ENCODE measurements at regions not wholly inside any gene's neighbourhood (a gene's known extent, or its start where the extent isn't known, plus 50 kb on each side); places are given as distances from the start of the nearest gene placed in this dataset.

- POLR2A ChIA-PET (ENCODE audit: unreplicated experiment) = no interaction called here
- TF ChIP-seq EZH2 (IDR thresholded peaks at IDR 0.05; ENCODE audit: low read depth) (no peak), CTCF (conservative IDR thresholded peaks at IDR 0.05) (no peak)
- H3K36me3 ChIP-seq (ENCODE audit: low read depth) = no peaks in the 10 kb centered on the region
- CTCF ChIA-PET = no interaction called here
- H3K27me3 ChIP-seq (ENCODE audit: insufficient read depth, low read depth) = no peaks in the 10 kb centered on the region
- H2AFZ ChIP-seq = no peak overlapping the region
- 0 out of 2 replicates have a peak overlapping the region, but pooled peaks have one; percentile 84 for H3K27ac ChIP-seq
- BruUV-seq (replicated peaks) = no TSS peak
- H3K4me2 ChIP-seq = no peak overlapping the region
- no peak overlapping the region for H3K4me3 ChIP-seq
- no peaks in the 10 kb centered on the region for H3K79me2 ChIP-seq (ENCODE audit: low read depth)
- no peak for DNase-seq
- intact Hi-C loops (cut with micrococcal nuclease; ENCODE audit: unreplicated experiment) = loop anchor here (5.0 to 10.0 kb wide), 2 partner anchors 276 to 344 kb away; no protein-coding TSS in a partner anchor
- H3K4me1 ChIP-seq (replicated peaks; ENCODE audit: insufficient read depth) = peaks cover 55% of the 10 kb centered on the region
- no peaks in the 10 kb centered on the region for H4K20me1 ChIP-seq (ENCODE audit: insufficient read depth)
- H3K9me3 ChIP-seq (ENCODE audit: insufficient read depth, low read depth) = no peaks in the 10 kb centered on the region; the same call in 1 of the 2 replicates
- peaks cover 33% of the 10 kb centered on the region for H3F3A ChIP-seq (ENCODE audit: insufficient read depth, low read depth)
- H3K9me2 ChIP-seq (ENCODE audit: insufficient read depth) = no peaks in the 10 kb centered on the region
Measured at GRCh38 chr1:221888801-221889200, 146.9 kb upstream of the DUSP10 start.

GRCh38 chr1:221888218-221888617 lies 146.3 kb upstream of the DUSP10 start:
- no peak for DNase-seq
- Histone ChIP-seq H3K4me1 (replicated peaks; ENCODE audit: insufficient read depth) (peaks cover 55% of the 10 kb centered on the region), H4K20me1 (ENCODE audit: insufficient read depth) (no peaks in the 10 kb centered on the region), H3K9me2 (ENCODE audit: insufficient read depth) (no peaks in the 10 kb centered on the region), H3K36me3 (ENCODE audit: low read depth) (no peaks in the 10 kb centered on the region), H3K4me2 (peak overlapping the region; percentile 50; the same call in 1 of the 2 replicates), H3K79me2 (ENCODE audit: low read depth) (no peaks in the 10 kb centered on the region), H3F3A (ENCODE audit: insufficient read depth, low read depth) (peaks cover 33% of the 10 kb centered on the region), H3K9me3 (ENCODE audit: insufficient read depth, low read depth) (no peaks in the 10 kb centered on the region; the same call in 1 of the 2 replicates), H2AFZ (no peak overlapping the region), H3K27ac (peak overlapping the region; percentile 84), H3K27me3 (ENCODE audit: insufficient read depth, low read depth) (no peaks in the 10 kb centered on the region), H3K4me3 (no peak overlapping the region)
- no peak for TF ChIP-seq EZH2 (IDR thresholded peaks at IDR 0.05; ENCODE audit: low read depth)
- TF ChIP-seq CTCF (conservative IDR thresholded peaks at IDR 0.05) = no peak
- POLR2A ChIA-PET (ENCODE audit: unreplicated experiment) = interaction anchor here (0.6 kb wide), 1 partner anchor 145 kb away, joined by 14 read pairs; no protein-coding TSS in a partner anchor
- no TSS peak for BruUV-seq (replicated peaks)
- CTCF ChIA-PET = interaction anchor here (1.7 kb wide), 1 partner anchor 74 kb away, joined by 4 read pairs; no protein-coding TSS in a partner anchor
- intact Hi-C loops (cut with micrococcal nuclease; ENCODE audit: unreplicated experiment) = loop anchor here (5.0 to 10.0 kb wide), 2 partner anchors 276 to 343 kb away; no protein-coding TSS in a partner anchor

GRCh38 chr1:221887758-221888157 lies 145.9 kb upstream of the DUSP10 start:
- no peaks in the 10 kb centered on the region for H3K79me2 ChIP-seq (ENCODE audit: low read depth)
- H3K36me3 ChIP-seq (ENCODE audit: low read depth) = no peaks in the 10 kb centered on the region
- CTCF ChIA-PET = interaction anchor here (0.7 to 1.7 kb wide), 3 partner anchors 74 to 568 kb away, joined by 3 to 14 read pairs (median 4); no protein-coding TSS in a partner anchor
- no peaks in the 10 kb centered on the region; the same call in 1 of the 2 replicates for H3K9me3 ChIP-seq (ENCODE audit: insufficient read depth, low read depth)
- POLR2A ChIA-PET (ENCODE audit: unreplicated experiment) = interaction anchor here (0.6 to 1.0 kb wide), 7 partner anchors 22 to 336 kb away, joined by 3 to 14 read pairs (median 4); partner anchors contain the start of gene DUSP10
- H3K4me3 ChIP-seq = no peak overlapping the region; the same call in 1 of the 2 replicates
- peak overlapping the region; percentile 84 for H3K27ac ChIP-seq
- BruUV-seq (replicated peaks) = TSS peak; percentile 96
- no peak for DNase-seq
- H3K4me1 ChIP-seq (replicated peaks; ENCODE audit: insufficient read depth) = peaks cover 55% of the 10 kb centered on the region
- TF ChIP-seq EZH2 (IDR thresholded peaks at IDR 0.05; ENCODE audit: low read depth) = no peak
- TF ChIP-seq CTCF (conservative IDR thresholded peaks at IDR 0.05) = no peak
- no peaks in the 10 kb centered on the region for H4K20me1 ChIP-seq (ENCODE audit: insufficient read depth)
- no peak overlapping the region for H2AFZ ChIP-seq
- intact Hi-C loops (cut with micrococcal nuclease; ENCODE audit: unreplicated experiment) = loop anchor here (1.0 to 10.0 kb wide), 14 partner anchors 48 to 568 kb away; partner anchors contain the start of gene DUSP10
- peak overlapping the region; percentile 50 for H3K4me2 ChIP-seq
- no peaks in the 10 kb centered on the region for H3K9me2 ChIP-seq (ENCODE audit: insufficient read depth)
- no peaks in the 10 kb centered on the region for H3K27me3 ChIP-seq (ENCODE audit: insufficient read depth, low read depth)
- H3F3A ChIP-seq (ENCODE audit: insufficient read depth, low read depth) = peaks cover 33% of the 10 kb centered on the region

Data from PC-9 (cell line).